WERI-Rb-1 (cell line): ENCODE measurements at regions not wholly inside any gene's neighbourhood (a gene's known extent, or its start where the extent isn't known, plus 50 kb on each side); places are given as distances from the start of the nearest gene placed in this dataset.

Experiments
- DNase-seq: peaks from one replicate; pipeline ENCODE4 v3.0.0-alpha.2; 2020
- H3K27ac ChIP-seq: fragments of 250-450 bp; sonication (Bioruptor Pico); 2 replicates; pipeline ENCODE4 v1.5.1; 2020; ENCODE audit warnings: mild to moderate bottlenecking, moderate library complexity
- H3K27me3 ChIP-seq: fragments of 250-450 bp; sonication (Bioruptor Pico); 2 replicates; pipeline ENCODE4 v1.5.1; 2021; ENCODE audit warnings: mild to moderate bottlenecking, low read depth, moderate library complexity; ENCODE audit not compliant: insufficient read depth, severe bottlenecking
- H3K36me3 ChIP-seq: fragments of 250-450 bp; sonication (Bioruptor Pico); 2 replicates; pipeline ENCODE4 v1.5.1; 2020; ENCODE audit warnings: mild to moderate bottlenecking, moderate library complexity
- H3K4me3 ChIP-seq: 2 replicates; pipeline ENCODE4 v1.5.1; 2011; ENCODE audit warnings: low read depth, mild to moderate bottlenecking, control low read depth, low read length
- H3K9me3 ChIP-seq: fragments of 250-450 bp; sonication (Bioruptor Pico); 2 replicates; pipeline ENCODE4 v1.5.1; 2021; ENCODE audit warnings: mild to moderate bottlenecking, moderate library complexity; ENCODE audit not compliant: severe bottlenecking
- CTCF ChIP-seq: IDR thresholded peaks from 2 replicates; pipeline ENCODE4 v1.5.1; 2011; ENCODE audit warnings: low read depth, mild to moderate bottlenecking, control low read depth, inconsistent platforms, low read length

- Histone ChIP-seq H3K27me3 (peaks cover 16% of the 10 kb centered on the region), H3K9me3 (no peaks in the 10 kb centered on the region), H3K4me3 (no peak overlapping the region), H3K36me3 (no peaks in the 10 kb centered on the region), H3K27ac (no peak overlapping the region)
- DNase-seq = no peak
- no peak for TF ChIP-seq CTCF
These were observed 98.3 kb downstream of the ITM2A start for GRCh38 chrX:79268788-79269187.

- no peak for TF ChIP-seq CTCF
- peaks cover 10% of the 10 kb centered on the region for H3K27me3 ChIP-seq
- no peak for DNase-seq
- H3K4me3 ChIP-seq = no peak overlapping the region
- no peaks in the 10 kb centered on the region for H3K36me3 ChIP-seq
- no peaks in the 10 kb centered on the region for H3K9me3 ChIP-seq
- H3K27ac ChIP-seq = no peak overlapping the region
These were observed 100.4 kb downstream of the ITM2A start for GRCh38 chrX:79266702-79267101.

- no peak for TF ChIP-seq CTCF
- Histone ChIP-seq H3K4me3 (no peak overlapping the region), H3K27me3 (peaks cover 12% of the 10 kb centered on the region), H3K36me3 (no peaks in the 10 kb centered on the region), H3K9me3 (no peaks in the 10 kb centered on the region), H3K27ac (no peak overlapping the region)
- DNase-seq = no peak
These were observed 103.6 kb downstream of the ITM2A start for GRCh38 chrX:79263550-79263949.

- Histone ChIP-seq H3K27me3 (peaks cover 9% of the 10 kb centered on the region), H3K9me3 (no peaks in the 10 kb centered on the region), H3K27ac (no peak overlapping the region), H3K4me3 (no peak overlapping the region), H3K36me3 (no peaks in the 10 kb centered on the region)
- no peak for TF ChIP-seq CTCF
- DNase-seq = no peak
These were observed 108.0 kb downstream of the ITM2A start for GRCh38 chrX:79259073-79259689.

- Histone ChIP-seq H3K4me3 (no peak overlapping the region), H3K36me3 (no peaks in the 10 kb centered on the region), H3K9me3 (no peaks in the 10 kb centered on the region), H3K27me3 (peaks cover 16% of the 10 kb centered on the region), H3K27ac (no peak overlapping the region)
- DNase-seq = no peak
- TF ChIP-seq CTCF = no peak
These were observed 99.2 kb downstream of the GPR174 start for GRCh38 chrX:79243691-79244090.

GRCh38 chrX:79235899-79236298, 91.4 kb downstream of the GPR174 start:
- no peaks in the 10 kb centered on the region for H3K36me3 ChIP-seq
- no peak overlapping the region for H3K4me3 ChIP-seq
- no peaks in the 10 kb centered on the region for H3K9me3 ChIP-seq
- DNase-seq = no peak
- TF ChIP-seq CTCF = no peak
- H3K27ac ChIP-seq = no peak overlapping the region
- H3K27me3 ChIP-seq = peaks cover 2% of the 10 kb centered on the region
